Thyroid gland (tissue), 4 donors: ENCODE measurements at regions not wholly inside any gene's neighbourhood (a gene's known extent, or its start where the extent isn't known, plus 50 kb on each side); places are given as distances from the start of the nearest gene placed in this dataset.

Source experiments
- POLR2A ChIP-seq, 2 donors: fragments of 450-650 bp; IDR thresholded peaks; one replicate each; pipeline ENCODE4 v1.6.1; 2017; ENCODE audit warnings: antibody characterized with exemption in 2 of 2, mild to moderate bottlenecking in 2 of 2, moderate library complexity in 1 of 2
- TF ChIP-seq, protein P1 (sequence below), 6 experiments: fragments of 200-600 bp in 3 of 6; fragments of 450-650 bp in 3 of 6; sonication (generic) in 3 of 6; IDR thresholded peaks; one replicate each; pipeline ENCODE4 v1.5.1; 2016 to 2019; ENCODE audit warnings: antibody characterized with exemption in 6 of 6, mild to moderate bottlenecking in 2 of 6, inconsistent platforms in 1 of 6, moderate library complexity in 1 of 6

DNA sequence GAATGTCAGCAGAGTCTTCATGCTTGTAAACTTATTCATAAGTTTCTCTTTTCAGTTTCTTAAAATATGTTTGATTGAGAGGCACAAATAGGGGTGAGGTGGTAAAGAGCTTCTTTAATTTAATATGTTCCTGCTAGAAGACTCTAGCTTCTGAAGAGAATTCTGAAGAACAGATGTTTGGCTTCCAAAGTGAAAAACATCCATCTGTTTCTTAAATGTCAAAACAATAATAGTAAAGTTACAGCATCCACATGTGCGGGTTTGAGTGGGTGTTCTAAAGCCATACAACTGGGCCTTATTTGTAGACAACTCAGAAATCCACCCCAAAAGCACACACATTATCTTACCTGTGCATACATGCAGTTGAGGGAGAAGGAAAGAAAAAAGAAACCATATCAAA, 144.0 kb upstream of the ADGRL4 start:
- TF ChIP-seq, protein P1, sequence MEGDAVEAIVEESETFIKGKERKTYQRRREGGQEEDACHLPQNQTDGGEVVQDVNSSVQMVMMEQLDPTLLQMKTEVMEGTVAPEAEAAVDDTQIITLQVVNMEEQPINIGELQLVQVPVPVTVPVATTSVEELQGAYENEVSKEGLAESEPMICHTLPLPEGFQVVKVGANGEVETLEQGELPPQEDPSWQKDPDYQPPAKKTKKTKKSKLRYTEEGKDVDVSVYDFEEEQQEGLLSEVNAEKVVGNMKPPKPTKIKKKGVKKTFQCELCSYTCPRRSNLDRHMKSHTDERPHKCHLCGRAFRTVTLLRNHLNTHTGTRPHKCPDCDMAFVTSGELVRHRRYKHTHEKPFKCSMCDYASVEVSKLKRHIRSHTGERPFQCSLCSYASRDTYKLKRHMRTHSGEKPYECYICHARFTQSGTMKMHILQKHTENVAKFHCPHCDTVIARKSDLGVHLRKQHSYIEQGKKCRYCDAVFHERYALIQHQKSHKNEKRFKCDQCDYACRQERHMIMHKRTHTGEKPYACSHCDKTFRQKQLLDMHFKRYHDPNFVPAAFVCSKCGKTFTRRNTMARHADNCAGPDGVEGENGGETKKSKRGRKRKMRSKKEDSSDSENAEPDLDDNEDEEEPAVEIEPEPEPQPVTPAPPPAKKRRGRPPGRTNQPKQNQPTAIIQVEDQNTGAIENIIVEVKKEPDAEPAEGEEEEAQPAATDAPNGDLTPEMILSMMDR (IDR thresholded peaks at IDR 0.05), result no peak
- TF ChIP-seq POLR2A (IDR thresholded peaks at IDR 0.05), result no peak
